HG03575 (cell line): ENCODE measurements at regions not wholly inside any gene's neighbourhood (a gene's known extent, or its start where the extent isn't known, plus 50 kb on each side); places are given as distances from the start of the nearest gene placed in this dataset.
"Not testable (repeated sequence)": the region's sequence is repeated elsewhere in the genome, so short reads cannot be mapped to it uniquely, and the experiment has no call there.

Source experiments
- ATAC-seq: cut with Tn5 transposase; IDR thresholded peaks from one replicate; pipeline ENCODE4 v1.9.1; 2021; ENCODE audit not compliant: unreplicated experiment, insufficient number of reproducible peaks, low FRiP score; ENCODE audit errors: extremely low read depth

- ATAC-seq = not testable (repeated sequence)
Measured at GRCh38 chr5:28596707-28597106, 1558.3 kb upstream of the CDH9 start.

DNA sequence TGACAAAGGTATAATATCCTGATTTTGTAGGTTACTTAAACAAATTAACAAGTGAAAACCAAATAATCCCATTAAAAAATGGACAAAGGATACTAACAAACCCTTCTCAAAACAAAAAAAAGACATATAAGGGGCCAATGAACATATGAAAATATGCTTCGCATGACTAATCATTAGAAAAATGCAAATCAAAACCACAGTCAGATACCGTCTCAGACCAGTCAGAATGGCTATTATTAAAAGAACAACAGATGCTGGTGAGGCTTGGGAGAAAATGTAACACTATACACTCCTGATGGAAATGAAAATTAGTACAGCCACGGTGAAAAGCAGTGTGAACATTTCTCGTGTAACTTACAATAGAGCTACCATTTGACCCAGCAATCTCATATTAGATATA, 1542.2 kb upstream of the CDH9 start:
- ATAC-seq = no peak

- ATAC-seq = no peak
Measured at GRCh38 chr5:28576022-28576421, 1537.6 kb upstream of the CDH9 start.

GRCh38 chr5:28575368-28575767, 1537.0 kb upstream of the CDH9 start:
- no peak for ATAC-seq

- ATAC-seq = no peak
Measured at GRCh38 chr5:28574606-28575005, 1536.2 kb upstream of the CDH9 start.

- ATAC-seq = no peak
Measured at GRCh38 chr5:28567048-28567447, 1528.7 kb upstream of the CDH9 start.

GRCh38 chr5:28561522-28561921, 1523.1 kb upstream of the CDH9 start:
- no peak for ATAC-seq

DNA sequence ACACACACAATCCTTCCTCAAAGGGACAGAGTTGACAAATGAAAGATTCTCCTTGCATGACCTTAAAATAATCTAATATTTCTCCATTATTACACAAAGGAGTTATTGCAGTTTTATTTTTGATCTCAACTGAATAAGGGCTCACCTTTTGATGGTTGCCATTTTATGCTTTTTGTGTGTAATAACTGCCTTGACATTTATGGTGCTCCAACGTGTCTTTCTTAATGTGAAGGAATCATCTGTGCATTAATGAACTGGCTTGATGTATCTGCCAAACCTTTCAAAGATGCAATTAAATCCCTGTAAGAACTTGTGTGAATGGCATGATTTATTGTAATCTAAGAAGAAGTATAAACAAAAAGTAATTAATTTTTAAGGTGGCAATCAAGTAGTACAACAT, 1519.8 kb upstream of the CDH9 start:
- ATAC-seq = no peak

DNA sequence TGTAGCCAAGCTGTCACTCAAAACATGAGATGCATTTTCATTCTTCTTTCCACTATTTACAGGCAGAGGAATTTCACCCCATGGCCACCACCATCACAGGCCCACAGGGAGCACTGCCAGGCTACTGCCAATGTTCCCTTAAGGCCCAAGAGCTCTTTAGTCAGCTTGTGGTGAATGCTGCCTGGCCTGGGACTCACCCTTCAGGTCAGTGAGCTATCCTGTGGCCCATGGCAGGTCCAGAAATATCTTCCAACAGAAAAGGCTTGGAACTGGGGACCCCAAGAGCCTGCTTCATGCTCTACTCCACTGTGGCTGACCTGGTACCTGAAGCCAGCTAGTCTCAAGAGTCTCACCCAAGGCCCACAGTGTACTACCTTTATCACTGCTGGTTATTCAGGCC, 1518.7 kb upstream of the CDH9 start:
- no peak for ATAC-seq

DNA sequence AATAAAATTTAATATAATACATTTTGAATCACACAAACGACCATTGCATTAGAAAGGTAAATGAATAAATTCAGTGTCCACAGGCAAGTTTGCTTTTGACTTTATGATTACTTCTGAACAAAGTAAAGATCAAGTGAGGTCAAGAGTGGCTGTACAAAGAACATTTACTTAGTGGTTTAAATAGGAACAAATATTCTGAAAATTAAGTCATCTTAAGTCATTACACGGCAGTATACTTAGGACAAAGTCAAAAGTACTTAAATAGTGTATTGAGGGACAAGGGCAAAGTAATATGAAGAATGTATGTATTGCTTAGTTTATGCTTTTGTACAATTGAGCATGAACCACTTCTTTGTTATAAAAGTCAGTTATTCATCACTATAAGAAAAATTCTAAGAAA, 1511.2 kb upstream of the CDH9 start:
- no peak for ATAC-seq

GRCh38 chr5:28548856-28549255, 1510.5 kb upstream of the CDH9 start:
- ATAC-seq = no peak

DNA sequence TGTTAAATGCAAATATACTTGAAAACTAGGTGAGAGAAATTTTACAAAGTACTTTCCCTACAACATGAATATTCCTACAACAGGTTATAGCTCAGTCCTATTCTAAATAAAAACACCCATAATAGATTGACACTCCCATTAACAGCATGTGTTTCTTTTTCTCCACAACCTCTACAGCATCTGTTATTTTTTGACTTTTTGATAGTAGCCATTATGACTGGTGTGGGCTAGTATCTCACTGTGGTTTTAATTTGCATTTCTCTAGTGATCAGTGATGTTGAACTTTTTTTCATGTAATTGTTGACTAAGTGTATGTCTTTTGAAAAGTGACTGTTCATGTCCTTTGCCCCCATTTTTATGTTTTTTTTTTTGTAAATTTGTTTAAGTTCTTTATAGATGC, 1506.1 kb upstream of the CDH9 start:
- no peak for ATAC-seq

DNA sequence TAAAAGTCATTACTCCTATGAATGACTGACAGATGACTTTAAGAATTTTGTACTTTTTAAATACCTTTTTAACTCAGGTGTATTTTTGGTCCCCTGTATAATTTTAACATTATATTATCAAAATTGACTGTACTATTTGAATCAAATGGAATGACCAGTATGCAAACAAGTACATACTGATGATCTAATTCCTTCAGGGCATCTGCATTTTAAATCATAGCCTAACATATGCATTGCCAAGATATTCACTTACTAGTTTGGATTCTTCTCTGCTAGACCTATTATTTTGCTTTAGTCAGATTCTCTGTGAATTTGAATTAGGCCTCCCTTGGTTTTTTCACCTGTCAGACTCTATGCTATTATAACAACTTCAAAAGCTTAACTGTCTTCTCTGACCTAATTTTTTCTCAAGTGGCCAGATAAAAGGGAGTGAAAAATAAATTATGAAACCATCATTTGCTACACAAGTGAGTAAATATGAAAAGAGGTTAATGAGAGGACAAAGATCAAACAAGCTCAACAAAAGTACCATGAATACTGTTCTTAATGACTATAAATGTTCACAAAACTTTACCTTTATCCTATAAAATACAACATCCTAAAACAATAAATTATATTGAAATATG, 1505.2 kb upstream of the CDH9 start:
- no peak for ATAC-seq

GRCh38 chr5:28542987-28543386, 1504.6 kb upstream of the CDH9 start:
- no peak for ATAC-seq

- no peak for ATAC-seq
Measured at GRCh38 chr5:28523888-28524635, 1485.7 kb upstream of the CDH9 start.

DNA sequence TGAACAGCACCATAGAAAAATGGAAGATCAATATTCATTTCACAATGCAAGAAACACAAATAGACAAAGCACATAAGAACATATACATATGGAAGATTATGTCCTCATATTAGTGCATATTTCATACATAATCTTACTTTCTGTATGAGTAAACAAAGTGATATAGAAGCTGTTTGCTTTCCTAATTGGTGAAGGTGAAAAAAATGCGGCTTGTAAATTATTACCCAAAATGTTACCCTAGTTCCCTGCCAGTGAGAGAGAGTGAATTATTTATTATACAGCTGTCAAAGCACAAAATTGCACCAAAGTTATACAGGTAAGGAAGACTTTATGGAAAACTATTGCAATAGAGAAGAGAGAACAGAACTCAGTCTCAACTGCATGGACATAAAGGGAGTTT, 1485.0 kb upstream of the CDH9 start:
- ATAC-seq = no peak

- ATAC-seq = no peak
Measured at GRCh38 chr5:28517691-28518090, 1479.3 kb upstream of the CDH9 start.

GRCh38 chr5:28516722-28517121, 1478.3 kb upstream of the CDH9 start:
- no peak for ATAC-seq

- ATAC-seq = no peak
Measured at GRCh38 chr5:28512648-28513047, 1474.3 kb upstream of the CDH9 start.

DNA sequence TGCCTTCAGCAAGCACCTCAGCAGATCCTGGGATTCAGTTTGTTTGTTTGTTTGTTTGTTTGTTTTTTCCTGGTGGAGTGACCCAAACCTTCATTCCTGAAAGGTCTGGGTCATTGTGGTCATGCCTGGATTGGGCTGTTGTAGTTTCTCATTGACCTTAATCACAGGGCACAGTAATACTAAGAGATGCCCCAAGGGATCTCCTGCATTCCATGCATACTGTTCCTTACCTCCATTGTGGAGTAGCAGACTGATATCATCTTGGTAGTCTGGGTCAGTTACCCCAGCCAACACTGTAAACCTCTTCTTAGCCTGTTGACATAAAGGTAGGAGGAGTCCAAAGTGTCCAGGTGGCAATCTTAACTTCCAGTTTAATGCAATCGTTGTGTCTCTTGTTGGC, 1466.7 kb upstream of the CDH9 start:
- ATAC-seq = no peak

DNA sequence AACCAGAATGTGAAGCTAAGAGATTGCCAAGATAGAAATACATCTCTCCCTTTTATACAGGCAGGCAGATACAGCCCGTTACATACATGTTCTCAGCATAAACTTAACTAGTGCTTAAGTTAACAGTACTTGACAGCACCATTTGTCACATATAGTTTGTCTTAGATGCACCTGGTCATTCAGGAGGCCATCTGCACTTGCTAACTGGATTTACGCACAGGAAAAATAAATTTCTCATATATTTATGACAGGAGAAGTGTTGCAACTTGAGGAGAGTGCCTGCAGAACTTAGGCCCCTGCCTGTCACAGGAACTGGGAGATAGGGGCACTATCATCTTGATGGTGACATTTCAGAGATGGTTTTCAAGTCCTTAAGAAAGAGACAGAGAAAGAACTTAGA, 1462.1 kb upstream of the CDH9 start:
- no peak for ATAC-seq
